ENCODE measurements at regions not wholly inside any gene's neighbourhood (a gene's known extent, or its start where the extent isn't known, plus 50 kb on each side); places are given as distances from the start of the nearest gene placed in this dataset.
"Not testable (repeated sequence)": the region's sequence is repeated elsewhere in the genome, so short reads cannot be mapped to it uniquely, and the experiment has no call there.

GRCh38 chr12:34249271-34249670, 227.0 kb downstream of the ALG10 start:
- 0 out of 2 replicates have a peak, but pooled peaks cover 4% of the 10 kb centered on the region for H3K9me3 ChIP-seq
- DNase-seq: no peak
- no peak overlapping the region for H3K4me3 ChIP-seq (ENCODE audit: low read depth, low read length)
- Mint-ChIP-seq H3K4me3 (ENCODE audit: unreplicated experiment) (no peak overlapping the region), H3K27me3 (ENCODE audit: insufficient read depth, unreplicated experiment) (no peaks in the 10 kb centered on the region), H3K9me3 (ENCODE audit: unreplicated experiment) (no peaks in the 10 kb centered on the region), H3K4me1 (ENCODE audit: low read depth, unreplicated experiment) (no peaks in the 10 kb centered on the region), H3K27ac (ENCODE audit: unreplicated experiment) (no peak overlapping the region), H3K36me3 (ENCODE audit: insufficient read depth, unreplicated experiment) (no peaks in the 10 kb centered on the region)
- H3K4me1 ChIP-seq: no peaks in the 10 kb centered on the region
- POLR2A ChIA-PET: interaction anchor here (0.7 kb wide), 1 partner anchor 190 kb away, joined by 4 read pairs; no protein-coding TSS in a partner anchor
- intact Hi-C loops (cut with micrococcal nuclease; ENCODE audit: unreplicated experiment): no loop called here
- H3K27me3 ChIP-seq (replicated peaks; ENCODE audit: control insufficient read depth, insufficient read depth, low read length): no peaks in the 10 kb centered on the region
- no peak for TF ChIP-seq CTCF (IDR thresholded peaks at IDR 0.05; ENCODE audit: insufficient read depth in 1 of 2, low read depth in 1 of 2, low read length in 1 of 2, severe bottlenecking in 1 of 2, unreplicated experiment in 1 of 2)
- no peaks in the 10 kb centered on the region for H3K36me3 ChIP-seq (ENCODE audit: control insufficient read depth, insufficient read depth, low read length)
- CTCF ChIA-PET: no interaction called here
- BruUV-seq (replicated peaks): no TSS peak

GRCh38 chr12:34251879-34252278, 229.6 kb downstream of the ALG10 start:
- H3K36me3 ChIP-seq (ENCODE audit: control insufficient read depth, insufficient read depth, low read length); CTCF ChIA-PET; H3K27ac Mint-ChIP-seq (ENCODE audit: unreplicated experiment); H3K9me3 ChIP-seq; H3K27me3 Mint-ChIP-seq (ENCODE audit: insufficient read depth, unreplicated experiment); H3K4me3 Mint-ChIP-seq (ENCODE audit: unreplicated experiment); H3K4me3 ChIP-seq (ENCODE audit: low read depth, low read length); H3K4me1 Mint-ChIP-seq (ENCODE audit: low read depth, unreplicated experiment); H3K36me3 Mint-ChIP-seq (ENCODE audit: insufficient read depth, unreplicated experiment); intact Hi-C loops (cut with micrococcal nuclease; ENCODE audit: unreplicated experiment); H3K9me3 Mint-ChIP-seq (ENCODE audit: unreplicated experiment); POLR2A ChIA-PET; DNase-seq; H3K27me3 ChIP-seq (replicated peaks; ENCODE audit: control insufficient read depth, insufficient read depth, low read length); BruUV-seq (replicated peaks); H3K4me1 ChIP-seq: not testable (repeated sequence)

GRCh38 chr12:34253674-34254073, 231.4 kb downstream of the ALG10 start:
- intact Hi-C loops (cut with micrococcal nuclease; ENCODE audit: unreplicated experiment): no loop called here
- no peaks in the 10 kb centered on the region for H3K36me3 Mint-ChIP-seq (ENCODE audit: insufficient read depth, unreplicated experiment)
- Histone ChIP-seq H3K4me1 (no peaks in the 10 kb centered on the region), H3K27me3 (replicated peaks; ENCODE audit: control insufficient read depth, insufficient read depth, low read length) (no peaks in the 10 kb centered on the region), H3K36me3 (ENCODE audit: control insufficient read depth, insufficient read depth, low read length) (no peaks in the 10 kb centered on the region), H3K9me3 (no peaks in the 10 kb centered on the region), H3K4me3 (ENCODE audit: low read depth, low read length) (no peak overlapping the region)
- H3K27ac Mint-ChIP-seq (ENCODE audit: unreplicated experiment): no peak overlapping the region
- CTCF ChIA-PET: no interaction called here
- no peaks in the 10 kb centered on the region for H3K27me3 Mint-ChIP-seq (ENCODE audit: insufficient read depth, unreplicated experiment)
- H3K4me3 Mint-ChIP-seq (ENCODE audit: unreplicated experiment): no peak overlapping the region
- no peak for TF ChIP-seq CTCF (IDR thresholded peaks at IDR 0.05; ENCODE audit: insufficient read depth in 1 of 2, low read depth in 1 of 2, low read length in 1 of 2, severe bottlenecking in 1 of 2, unreplicated experiment in 1 of 2)
- POLR2A ChIA-PET: no interaction called here
- DNase-seq: no peak
- H3K9me3 Mint-ChIP-seq (ENCODE audit: unreplicated experiment): no peaks in the 10 kb centered on the region
- BruUV-seq (replicated peaks): no TSS peak
- no peaks in the 10 kb centered on the region for H3K4me1 Mint-ChIP-seq (ENCODE audit: low read depth, unreplicated experiment)

GRCh38 chr12:34257093-34257492, 234.8 kb downstream of the ALG10 start:
- no peaks in the 10 kb centered on the region for H3K4me1 ChIP-seq
- H3K27ac Mint-ChIP-seq (ENCODE audit: unreplicated experiment): no peak overlapping the region
- no peaks in the 10 kb centered on the region for H3K4me1 Mint-ChIP-seq (ENCODE audit: low read depth, unreplicated experiment)
- peaks cover 7% of the 10 kb centered on the region; the same call in 1 of the 2 replicates for H3K9me3 ChIP-seq
- BruUV-seq (replicated peaks): no TSS peak
- no peaks in the 10 kb centered on the region for H3K36me3 ChIP-seq (ENCODE audit: control insufficient read depth, insufficient read depth, low read length)
- ChIA-PET POLR2A (no interaction called here), CTCF (interaction anchor here (0.5 kb wide), 1 partner anchor 59 kb away, joined by 3 read pairs; no protein-coding TSS in a partner anchor)
- no peak for DNase-seq
- no peak overlapping the region for H3K4me3 Mint-ChIP-seq (ENCODE audit: unreplicated experiment)
- TF ChIP-seq CTCF (IDR thresholded peaks at IDR 0.05; ENCODE audit: insufficient read depth in 1 of 2, low read depth in 1 of 2, low read length in 1 of 2, severe bottlenecking in 1 of 2, unreplicated experiment in 1 of 2): no peak
- H3K4me3 ChIP-seq (ENCODE audit: low read depth, low read length): no peak overlapping the region
- intact Hi-C loops (cut with micrococcal nuclease; ENCODE audit: unreplicated experiment): no loop called here
- no peaks in the 10 kb centered on the region for H3K27me3 Mint-ChIP-seq (ENCODE audit: insufficient read depth, unreplicated experiment)
- peaks cover 18% of the 10 kb centered on the region for H3K9me3 Mint-ChIP-seq (ENCODE audit: unreplicated experiment)
- H3K27me3 ChIP-seq (replicated peaks; ENCODE audit: control insufficient read depth, insufficient read depth, low read length): no peaks in the 10 kb centered on the region
- peaks cover 6% of the 10 kb centered on the region for H3K36me3 Mint-ChIP-seq (ENCODE audit: insufficient read depth, unreplicated experiment)

GRCh38 chr12:34262140-34262539, 239.8 kb downstream of the ALG10 start:
- H3K27ac Mint-ChIP-seq (ENCODE audit: unreplicated experiment); BruUV-seq (replicated peaks); CTCF ChIA-PET; H3K27me3 Mint-ChIP-seq (ENCODE audit: insufficient read depth, unreplicated experiment); POLR2A ChIA-PET; H3K9me3 ChIP-seq; H3K36me3 ChIP-seq (ENCODE audit: control insufficient read depth, insufficient read depth, low read length); DNase-seq; H3K4me1 Mint-ChIP-seq (ENCODE audit: low read depth, unreplicated experiment); H3K4me1 ChIP-seq; H3K4me3 Mint-ChIP-seq (ENCODE audit: unreplicated experiment); intact Hi-C loops (cut with micrococcal nuclease; ENCODE audit: unreplicated experiment); H3K27me3 ChIP-seq (replicated peaks; ENCODE audit: control insufficient read depth, insufficient read depth, low read length); H3K36me3 Mint-ChIP-seq (ENCODE audit: insufficient read depth, unreplicated experiment); H3K4me3 ChIP-seq (ENCODE audit: low read depth, low read length): not testable (repeated sequence)
- H3K9me3 Mint-ChIP-seq (ENCODE audit: unreplicated experiment): peaks cover 43% of the 10 kb centered on the region
